ENCODE measurements at regions not wholly inside any gene's neighbourhood (a gene's known extent, or its start where the extent isn't known, plus 50 kb on each side); places are given as distances from the start of the nearest gene placed in this dataset.
"Not testable (repeated sequence)": the region's sequence is repeated elsewhere in the genome, so short reads cannot be mapped to it uniquely, and the experiment has no call there.

DNA sequence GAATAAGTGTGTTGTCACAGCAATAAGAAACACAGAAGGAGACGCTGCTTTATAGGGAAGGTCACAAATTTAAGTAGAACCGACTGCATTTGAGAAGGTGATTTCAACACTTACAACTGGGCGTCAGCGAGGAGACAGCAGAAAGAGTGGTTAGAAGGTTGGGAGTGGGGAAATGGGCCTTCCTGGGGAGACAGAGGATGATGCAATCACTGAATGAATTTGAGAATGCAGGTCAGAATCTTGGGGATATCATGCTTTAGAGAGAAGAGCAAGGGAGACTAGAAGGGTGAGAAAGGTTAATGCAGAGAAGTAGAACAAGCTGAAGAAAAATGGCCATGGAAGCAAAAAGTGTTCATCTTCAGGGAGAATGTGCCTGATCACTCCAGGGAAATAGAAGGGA, 616.1 kb upstream of the FAM98A start:
- no peak for DNase-seq (ENCODE audit: low read depth)

DNA sequence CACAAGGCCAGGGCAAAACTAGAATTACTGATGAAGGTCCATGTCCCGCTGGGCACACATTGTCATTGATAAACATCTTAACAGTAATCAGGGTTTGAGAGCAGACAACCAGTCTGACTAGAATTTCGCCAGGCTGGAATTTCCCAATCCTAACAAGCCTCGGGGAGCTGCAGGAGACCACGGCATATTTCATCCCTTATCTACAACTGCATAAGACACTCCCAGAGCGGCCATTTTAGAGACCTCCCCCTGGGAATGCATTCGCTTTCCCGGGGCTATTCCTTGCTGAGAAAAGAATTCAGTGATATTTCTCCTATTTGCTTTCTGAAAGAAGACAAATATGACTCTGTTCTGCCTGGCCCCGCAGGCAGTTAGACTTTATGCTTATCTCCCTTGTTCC, 611.3 kb upstream of the FAM98A start:
- DNase-seq (ENCODE audit: low read depth) = not testable (repeated sequence)

DNA sequence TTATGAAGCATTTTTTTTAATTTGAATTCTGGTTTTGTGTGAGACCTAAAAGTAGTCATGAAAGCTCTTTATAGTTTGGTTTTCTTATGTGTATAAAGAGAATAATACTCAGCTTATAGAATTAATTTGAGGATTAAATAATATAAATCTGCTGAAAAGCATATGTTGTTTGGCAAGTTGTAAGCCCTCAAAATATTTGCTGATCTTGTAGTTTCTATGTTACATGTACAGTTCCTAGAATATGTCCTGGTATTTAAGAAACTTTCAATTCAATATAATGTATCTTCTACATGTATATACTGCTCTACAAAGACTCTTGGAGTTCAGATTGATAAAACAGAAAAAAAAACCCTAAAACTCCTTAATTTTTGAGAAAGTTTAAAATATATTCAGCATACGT, 605.5 kb upstream of the FAM98A start:
- DNase-seq (ENCODE audit: low read depth) = no peak

DNA sequence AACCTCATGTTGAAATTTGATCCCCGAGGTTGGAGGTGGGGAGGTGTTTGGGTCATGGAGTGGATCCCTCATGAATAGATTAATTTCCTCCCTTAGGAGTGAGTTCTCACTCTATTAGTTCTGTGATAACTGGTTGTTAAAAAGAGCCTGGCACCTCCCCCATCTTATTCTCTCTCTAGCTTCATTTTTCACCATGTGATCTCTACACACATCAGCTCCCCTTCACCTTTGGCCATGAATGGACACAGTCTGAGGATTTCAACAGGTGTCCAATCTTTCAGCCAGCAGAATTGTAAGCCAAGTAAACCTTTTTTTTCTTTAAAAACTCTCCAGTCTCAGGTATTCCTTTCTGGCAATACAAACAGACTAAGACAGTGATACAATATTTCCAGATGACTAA, 602.0 kb upstream of the FAM98A start:
- DNase-seq (ENCODE audit: low read depth) = no peak

DNA sequence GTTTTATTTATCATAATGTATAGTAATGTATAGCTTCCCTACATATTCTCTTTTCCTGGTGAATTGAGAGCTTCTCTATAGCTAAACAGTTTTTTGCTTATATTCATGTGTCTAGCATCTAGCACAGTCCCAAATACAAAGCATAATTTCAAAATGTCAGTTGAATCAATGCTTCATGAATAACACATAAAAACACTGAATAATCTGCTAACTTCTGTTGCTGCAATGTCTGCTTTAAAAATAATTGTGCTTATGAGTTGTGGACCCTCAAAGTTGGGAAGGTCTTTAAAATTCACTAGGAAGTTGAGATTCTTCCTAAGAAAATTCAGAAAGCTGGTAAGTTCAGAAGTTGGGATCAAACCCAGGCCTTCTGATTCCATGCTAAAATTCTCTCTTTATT, 600.9 kb upstream of the FAM98A start:
- no peak for DNase-seq (ENCODE audit: low read depth)

DNA sequence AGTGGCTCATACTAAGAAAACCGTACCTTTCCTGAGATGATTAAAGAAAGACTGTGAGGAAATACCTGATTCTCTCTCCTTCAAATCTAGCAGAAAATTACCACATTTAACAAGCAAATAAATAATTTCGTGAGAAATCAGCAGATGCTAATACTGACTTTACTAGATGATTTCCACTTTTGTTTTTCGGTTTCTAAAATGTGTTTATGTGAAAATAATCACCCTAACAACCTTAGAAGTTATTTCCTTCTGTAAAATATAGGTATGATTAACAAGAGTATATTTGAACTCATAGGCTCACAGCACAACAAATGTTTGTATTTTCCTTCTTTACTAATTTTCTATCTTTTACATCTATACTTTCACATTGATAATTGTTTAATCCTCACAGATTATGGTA, 594.1 kb upstream of the FAM98A start:
- no peak for DNase-seq (ENCODE audit: low read depth)

DNA sequence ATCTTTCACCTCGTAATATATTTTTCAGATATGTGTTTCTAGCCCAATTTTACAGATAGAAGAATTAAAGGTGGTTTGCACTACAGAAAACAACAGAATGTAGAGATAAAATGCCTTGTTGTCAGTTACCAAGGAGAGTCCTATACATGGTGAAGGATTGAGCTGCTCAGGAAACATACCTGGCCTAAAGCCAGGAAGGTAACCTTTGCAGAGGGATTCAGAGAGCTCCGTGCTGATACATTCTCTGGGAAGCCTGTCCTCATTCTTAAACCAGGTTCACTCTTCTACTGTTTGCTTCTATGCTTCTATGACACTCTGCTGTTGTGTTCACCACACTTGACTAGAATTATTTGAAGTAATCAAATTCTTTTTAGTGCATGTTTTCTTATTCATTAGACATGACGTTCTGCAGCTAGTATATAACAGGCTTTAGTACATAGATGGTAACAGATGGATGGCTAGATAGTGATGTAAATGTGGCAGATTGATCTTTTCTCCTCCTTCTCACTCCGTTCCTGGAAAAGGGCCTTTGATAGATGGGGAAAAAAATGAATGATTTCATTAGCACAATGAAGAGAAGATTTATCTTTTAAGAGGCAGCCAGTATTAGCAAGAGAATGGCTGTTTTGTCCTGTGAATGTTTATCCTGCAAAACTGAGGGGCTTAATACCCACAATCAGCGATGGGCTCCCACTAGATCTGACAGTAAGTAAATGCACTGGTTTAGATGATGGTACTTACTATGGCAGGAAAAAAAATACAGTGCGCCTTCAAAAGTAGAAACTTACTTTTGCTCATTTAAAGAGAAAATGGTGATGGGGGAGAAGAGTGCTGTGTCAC, 589.6 kb upstream of the FAM98A start:
- no peak for DNase-seq (ENCODE audit: low read depth)

DNA sequence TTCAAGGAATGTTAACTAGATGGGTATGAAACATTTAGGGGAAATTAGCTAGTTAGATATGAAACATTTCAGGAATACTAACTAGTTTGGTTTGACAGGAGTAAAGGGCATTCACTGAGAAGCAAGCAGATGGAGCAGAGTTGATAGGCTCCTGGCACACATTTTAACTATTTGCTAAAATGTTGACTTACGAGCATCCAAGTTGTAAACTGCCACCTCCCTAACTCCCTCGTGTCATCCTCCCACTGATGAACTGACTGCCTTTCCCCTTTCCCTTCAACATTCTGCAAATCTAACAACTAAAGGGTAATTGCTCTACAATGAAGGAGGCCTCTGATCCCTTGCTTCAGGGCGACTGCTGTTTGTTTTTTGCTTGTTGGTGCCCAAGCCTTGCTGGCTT, 580.4 kb upstream of the FAM98A start:
- no peak for DNase-seq (ENCODE audit: low read depth)

DNA sequence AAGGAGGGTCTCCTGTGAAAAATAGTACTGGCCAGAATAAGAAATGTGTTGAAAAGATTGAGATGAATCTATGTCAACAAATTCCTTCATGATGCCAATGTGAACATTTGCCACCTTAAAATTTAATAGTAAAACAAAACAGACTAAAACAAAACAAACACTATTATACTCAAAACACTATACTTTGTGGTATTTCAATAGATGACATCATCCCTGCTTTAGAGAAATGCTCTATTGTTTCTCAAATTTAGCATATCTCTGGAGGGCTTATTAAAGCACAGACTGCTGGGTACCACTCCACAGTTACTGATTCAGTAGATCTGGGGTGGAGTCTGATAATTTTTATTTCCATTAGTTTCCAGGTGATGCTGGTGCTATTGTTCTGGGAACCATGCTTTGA, 579.4 kb upstream of the FAM98A start:
- no peak for DNase-seq (ENCODE audit: low read depth)

DNA sequence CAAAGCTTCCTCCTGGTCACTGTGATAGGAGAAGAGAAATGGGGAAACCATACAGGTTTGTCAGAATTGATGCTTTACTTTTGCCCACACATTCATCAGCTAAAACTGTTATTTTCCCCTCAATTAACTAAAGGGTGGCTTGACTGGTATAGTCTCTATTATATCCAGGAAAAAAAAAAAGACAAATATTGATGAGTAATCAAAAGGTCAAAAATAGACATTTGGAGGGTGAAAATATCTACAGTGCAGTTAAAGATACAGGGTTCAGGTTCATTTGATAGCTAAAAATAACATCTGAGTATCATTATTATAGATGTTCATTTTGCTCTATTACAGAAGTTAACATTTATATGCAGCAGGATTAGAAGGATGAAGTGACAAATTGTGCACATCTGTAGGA, 577.6 kb upstream of the FAM98A start:
- DNase-seq (ENCODE audit: low read depth) = no peak

DNA sequence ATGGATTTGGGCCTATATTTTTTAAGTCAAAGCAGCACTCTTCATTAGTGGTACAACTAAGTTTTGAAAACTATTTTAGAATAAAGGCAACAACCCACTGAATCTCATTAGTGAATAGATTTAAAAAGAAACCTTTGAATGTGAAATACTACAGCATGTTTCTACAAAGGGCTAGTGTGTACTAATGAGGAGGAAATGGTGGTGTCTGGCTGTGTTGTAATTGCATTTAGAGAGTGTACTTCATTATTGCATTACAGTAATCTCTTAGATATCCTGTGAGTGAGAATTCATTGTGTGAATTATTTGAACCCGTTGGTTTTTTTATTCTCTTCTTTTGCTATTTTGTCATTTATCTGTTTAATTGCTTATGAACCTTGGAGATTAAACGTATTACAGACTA, 575.4 kb upstream of the FAM98A start:
- DNase-seq (ENCODE audit: low read depth) = no peak

DNA sequence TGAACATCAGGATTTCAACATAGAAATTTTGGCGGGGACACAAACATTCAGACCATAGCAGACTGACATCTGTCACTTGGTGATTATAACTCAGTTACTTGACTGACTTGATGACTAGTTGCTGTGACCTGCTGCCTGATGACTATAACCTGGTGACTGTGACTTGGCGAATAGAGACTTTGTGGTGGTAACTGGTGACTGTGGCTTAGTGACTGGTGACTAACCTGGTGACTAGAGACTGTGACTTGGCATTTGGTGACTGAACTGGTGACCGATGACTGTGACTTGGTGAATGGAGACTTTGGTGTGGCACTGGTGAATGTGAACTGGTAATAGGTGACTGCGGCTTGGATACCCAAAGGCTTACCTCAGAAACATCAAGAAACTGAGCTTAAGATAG, 563.1 kb upstream of the FAM98A start:
- DNase-seq (ENCODE audit: low read depth) = no peak

DNA sequence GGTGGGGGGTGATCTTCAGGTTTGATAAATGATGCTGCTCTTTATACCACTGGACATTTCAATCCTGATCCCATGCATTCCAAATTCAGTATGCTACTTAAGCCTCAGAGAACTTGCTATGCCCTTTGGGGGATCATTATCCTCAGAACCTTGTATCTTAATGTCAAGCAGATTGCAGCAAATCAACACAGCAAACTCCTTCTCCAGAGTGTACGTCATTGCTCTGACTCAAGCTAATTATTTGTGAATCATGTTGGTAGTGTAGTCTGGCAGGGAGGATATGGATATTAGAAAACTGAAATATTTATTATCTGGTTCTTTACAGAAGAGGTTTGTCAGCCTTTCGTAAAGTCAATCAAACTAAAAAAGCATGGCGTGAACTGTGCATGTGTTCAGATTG, 562.5 kb upstream of the FAM98A start:
- DNase-seq (ENCODE audit: low read depth) = no peak

DNA sequence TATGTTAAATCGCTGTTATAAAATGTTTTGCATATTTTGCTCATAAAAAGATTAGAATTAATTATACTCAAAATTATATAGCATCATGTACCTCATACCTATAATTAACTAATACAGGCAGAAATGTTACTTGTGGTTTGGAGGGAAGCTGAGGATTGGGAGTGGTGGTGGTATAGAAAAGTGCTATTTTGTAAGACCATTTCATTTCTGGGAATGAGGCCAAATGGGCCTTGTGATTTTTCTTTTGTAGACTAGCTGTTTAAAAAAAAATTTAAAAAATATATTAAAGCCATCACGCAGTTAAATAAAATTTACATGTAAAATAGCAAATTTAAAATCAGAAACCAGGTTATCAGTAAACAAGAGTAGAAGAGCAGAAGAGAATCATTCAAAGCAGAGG, 560.8 kb upstream of the FAM98A start:
- no peak for DNase-seq (ENCODE audit: low read depth)

DNA sequence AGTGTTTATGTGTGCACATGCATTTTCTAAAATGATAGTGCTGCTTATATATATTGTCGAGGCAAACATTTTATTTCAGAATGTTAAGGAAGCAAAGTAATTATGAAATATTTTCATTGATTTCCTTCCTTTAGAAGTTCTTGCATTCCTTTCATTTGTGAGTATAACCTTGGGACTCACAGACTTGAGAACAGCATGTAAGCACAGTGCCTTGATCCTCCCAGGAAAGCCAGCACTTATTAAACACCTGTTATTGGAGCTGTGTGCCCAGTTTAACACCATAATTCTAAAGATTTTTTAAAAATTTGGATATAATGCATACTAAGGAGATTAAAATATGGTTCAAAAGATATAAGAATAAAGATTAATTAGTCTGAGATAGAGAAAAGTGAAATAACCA, 554.4 kb upstream of the FAM98A start:
- no peak for DNase-seq (ENCODE audit: low read depth)

DNA sequence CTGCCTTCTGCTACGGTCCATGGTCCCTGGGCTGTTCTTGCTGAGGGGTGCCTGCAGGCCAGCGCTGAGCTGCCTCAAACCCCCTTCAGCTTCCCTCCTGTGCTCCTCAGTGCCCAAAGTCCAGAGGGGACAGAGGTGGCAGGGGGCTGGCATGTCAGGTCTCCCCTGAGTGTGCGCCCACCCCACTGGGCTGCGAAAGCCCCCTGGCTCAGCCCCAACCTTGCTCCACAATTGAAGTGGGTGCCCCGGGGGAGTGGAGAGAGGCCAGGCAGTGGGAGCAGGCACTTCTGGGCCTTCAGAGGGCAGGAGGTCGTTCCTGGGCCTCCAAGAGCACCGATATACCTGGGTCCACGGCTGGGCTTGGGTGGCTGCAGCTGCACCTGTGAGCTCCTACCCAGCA, 548.7 kb upstream of the FAM98A start:
- DNase-seq (ENCODE audit: low read depth) = no peak

DNA sequence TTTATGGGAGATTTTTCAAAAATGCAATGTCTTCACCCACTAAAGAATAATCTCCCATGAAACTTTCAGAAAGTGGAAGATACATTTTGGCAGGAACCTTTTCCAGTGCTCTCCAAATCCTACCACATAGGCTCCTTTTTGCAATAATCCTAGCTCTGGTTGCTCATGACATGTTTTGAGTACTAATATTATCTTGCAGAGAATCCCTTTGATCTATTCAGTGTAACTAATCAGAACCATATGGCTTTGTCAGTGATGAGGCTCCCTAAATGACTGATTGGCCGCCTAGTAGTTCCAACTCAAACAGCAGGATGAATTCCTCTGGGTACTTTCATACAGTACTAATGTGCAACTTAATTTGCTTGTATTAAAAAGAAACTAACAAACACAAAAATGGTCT, 544.0 kb upstream of the FAM98A start:
- no peak for DNase-seq (ENCODE audit: low read depth)

DNA sequence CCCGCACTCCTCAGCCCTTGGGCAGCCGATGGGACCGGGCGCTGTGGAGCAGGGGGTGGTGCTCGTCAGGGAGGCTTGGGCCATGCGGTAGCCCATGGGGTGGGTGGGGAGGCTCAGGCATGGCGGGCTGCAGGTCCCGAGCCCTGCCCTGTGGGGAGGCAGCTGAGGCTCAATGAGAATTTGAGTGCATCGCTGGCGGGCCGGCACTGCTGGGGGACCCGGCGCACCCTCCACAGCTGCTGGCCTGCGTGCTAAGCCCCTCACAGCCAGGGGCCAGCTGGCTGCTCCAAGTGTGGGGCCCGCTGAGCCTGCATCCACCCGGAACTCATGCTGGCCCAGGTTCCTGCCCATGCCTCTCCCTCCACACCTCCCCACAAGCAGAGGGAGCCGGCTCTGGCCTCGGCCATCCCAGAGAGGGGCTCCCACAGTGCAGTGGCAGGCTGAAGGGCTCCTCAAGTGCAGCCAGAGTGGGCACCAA, 543.5 kb upstream of the FAM98A start:
- not testable (repeated sequence) for DNase-seq (ENCODE audit: low read depth)

DNA sequence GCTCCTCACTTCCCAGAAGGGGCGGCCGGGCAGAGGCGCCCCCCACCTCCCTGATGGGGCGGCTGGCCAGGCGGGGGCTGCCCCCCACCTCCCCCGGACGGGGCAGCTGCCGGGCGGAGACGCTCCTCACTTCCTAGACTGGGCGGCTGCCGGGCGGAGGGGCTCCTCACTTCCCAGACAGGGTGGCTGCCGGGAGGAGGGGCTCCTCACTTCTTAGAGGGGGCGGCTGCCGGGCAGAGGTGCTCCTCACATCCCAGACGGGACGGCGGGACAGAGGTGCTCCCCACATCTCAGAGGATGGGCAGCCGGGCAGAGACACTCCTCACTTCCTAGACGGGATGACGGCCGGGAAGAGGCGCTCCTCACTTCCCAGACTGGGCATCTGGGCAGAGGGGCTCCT, 534.0 kb upstream of the FAM98A start:
- DNase-seq (ENCODE audit: low read depth) = not testable (repeated sequence)

DNA sequence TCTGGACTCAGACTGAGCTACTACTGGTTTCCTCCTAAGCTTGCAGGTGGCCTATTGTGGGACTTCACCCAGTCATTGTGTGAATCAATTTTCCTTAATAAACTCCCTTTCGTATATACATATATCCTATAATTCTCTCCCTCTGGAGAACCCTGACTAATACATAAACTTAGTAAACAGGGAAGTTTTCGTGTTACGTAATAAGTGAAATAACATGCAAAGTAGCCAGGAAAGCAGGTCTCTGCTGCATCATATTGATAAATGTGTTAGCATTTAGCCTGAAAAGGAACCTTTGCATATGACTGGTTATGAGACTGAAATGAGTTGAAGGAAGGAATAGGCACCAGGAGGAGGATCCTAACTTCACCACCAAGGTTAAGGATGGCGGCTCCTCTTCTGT, 527.2 kb upstream of the FAM98A start:
- DNase-seq (ENCODE audit: low read depth) = no peak

DNA sequence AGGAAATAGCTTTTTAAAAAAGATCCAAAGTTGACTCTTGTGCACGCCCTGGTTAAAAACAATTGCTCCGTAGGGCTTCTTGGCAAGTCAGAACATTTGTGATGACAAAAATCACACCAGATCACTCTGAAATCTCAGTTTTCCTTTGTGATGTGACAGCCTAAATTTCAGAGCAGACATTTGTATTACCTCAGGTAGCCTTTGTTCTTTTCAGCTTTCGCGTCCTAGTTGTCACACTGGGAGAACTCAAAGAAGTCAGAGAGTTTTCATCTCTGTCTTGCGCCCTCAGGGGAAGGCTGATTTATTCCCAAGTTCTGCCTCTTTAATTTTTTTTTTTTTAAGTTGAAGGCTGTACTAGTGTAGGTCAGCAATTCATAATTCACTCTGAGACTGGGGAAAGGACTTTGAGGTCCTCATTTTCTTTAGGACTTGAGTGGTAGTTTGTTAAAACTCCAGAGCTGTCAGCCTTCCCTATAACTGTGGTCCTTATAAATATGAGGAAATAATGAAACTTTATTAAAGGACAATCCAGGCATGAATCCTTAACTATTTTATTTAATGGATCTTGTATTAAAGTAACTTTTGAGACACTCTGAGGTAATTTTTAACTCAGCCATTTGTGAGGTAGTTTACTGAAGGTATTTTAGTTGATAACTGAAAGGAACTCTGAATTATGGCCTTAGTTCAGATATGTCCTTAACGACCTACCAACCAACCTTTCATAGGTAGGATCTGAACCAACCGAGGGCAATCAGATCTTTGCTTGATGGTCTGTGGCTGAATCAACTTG, 525.1 kb upstream of the FAM98A start:
- DNase-seq (ENCODE audit: low read depth) = no peak

DNA sequence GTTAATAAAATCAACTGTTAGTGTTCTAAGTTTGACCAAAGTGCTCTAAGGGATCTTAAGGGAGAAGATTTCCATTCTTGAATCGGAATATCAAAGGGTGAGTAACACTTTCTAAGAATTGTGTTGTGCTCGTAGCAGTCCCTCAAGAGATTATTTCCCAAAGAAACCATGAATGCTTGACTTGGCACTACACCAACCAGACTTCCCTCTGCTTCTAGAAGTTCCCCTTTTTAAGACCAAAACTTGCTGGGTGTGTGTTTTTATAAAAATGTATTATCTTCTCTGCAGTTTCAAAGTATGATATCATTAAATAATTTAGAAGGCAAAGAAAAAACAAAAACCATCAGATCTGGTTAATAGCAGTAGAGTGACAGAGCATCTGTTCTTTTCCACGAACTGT, 522.0 kb upstream of the FAM98A start:
- DNase-seq (ENCODE audit: low read depth) = no peak

DNA sequence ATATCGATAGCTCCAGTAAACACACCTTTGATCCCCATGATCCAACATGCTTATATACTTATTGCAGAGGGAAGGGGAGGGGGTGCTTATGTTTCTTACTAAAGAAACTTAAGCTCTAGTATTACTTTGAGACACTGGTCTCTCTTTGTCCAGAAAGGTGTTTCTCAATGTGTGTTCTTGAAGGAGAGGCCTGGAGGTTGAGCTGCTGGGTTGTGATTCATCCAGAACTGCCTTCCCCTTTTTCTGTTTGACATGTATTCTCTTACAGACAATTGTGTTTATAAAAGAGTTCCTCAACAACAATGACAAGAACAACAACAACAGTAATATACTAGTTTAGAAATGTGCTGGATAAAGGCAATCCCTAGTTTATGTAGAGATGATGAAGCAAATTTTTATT, 516.0 kb upstream of the FAM98A start:
- no peak for DNase-seq (ENCODE audit: low read depth)

Data from Daoy (cell line).